Mammary epithelial cell (primary cell): ENCODE measurements at regions not wholly inside any gene's neighbourhood (a gene's known extent, or its start where the extent isn't known, plus 50 kb on each side); places are given as distances from the start of the nearest gene placed in this dataset.

Source experiments
- CTCF ChIP-seq, 2 donors: IDR thresholded peaks in 1 of 2; conservative IDR thresholded peaks in 1 of 2; 2 replicates each; pipeline ENCODE4 v1.5.1; 2011 to 2012; ENCODE audit warnings: inconsistent platforms in 2 of 2, low read length in 2 of 2, mild to moderate bottlenecking in 2 of 2, control low read depth in 1 of 2, low read depth in 1 of 2; ENCODE audit not compliant: insufficient read depth in 1 of 2; ENCODE audit errors: extremely low read depth in 1 of 2
- EZH2 ChIP-seq: IDR thresholded peaks from 2 replicates; pipeline ENCODE4 v1.6.1; 2012; ENCODE audit warnings: low read length, inconsistent platforms, borderline replicate concordance

GRCh38 chr16:62700426-62701294, 664.4 kb upstream of the CDH8 start:
- TF ChIP-seq CTCF (conservative IDR thresholded peaks at IDR 0.05 in 1 of 2, IDR thresholded peaks at IDR 0.05 in 1 of 2; ENCODE audit: extremely low read depth in 1 of 2, insufficient read depth in 1 of 2, low read depth in 1 of 2, low read length in 2 of 2) (no peak), EZH2 (no peak)
